ENCODE measurements at regions not wholly inside any gene's neighbourhood (a gene's known extent, or its start where the extent isn't known, plus 50 kb on each side); places are given as distances from the start of the nearest gene placed in this dataset.

DNA sequence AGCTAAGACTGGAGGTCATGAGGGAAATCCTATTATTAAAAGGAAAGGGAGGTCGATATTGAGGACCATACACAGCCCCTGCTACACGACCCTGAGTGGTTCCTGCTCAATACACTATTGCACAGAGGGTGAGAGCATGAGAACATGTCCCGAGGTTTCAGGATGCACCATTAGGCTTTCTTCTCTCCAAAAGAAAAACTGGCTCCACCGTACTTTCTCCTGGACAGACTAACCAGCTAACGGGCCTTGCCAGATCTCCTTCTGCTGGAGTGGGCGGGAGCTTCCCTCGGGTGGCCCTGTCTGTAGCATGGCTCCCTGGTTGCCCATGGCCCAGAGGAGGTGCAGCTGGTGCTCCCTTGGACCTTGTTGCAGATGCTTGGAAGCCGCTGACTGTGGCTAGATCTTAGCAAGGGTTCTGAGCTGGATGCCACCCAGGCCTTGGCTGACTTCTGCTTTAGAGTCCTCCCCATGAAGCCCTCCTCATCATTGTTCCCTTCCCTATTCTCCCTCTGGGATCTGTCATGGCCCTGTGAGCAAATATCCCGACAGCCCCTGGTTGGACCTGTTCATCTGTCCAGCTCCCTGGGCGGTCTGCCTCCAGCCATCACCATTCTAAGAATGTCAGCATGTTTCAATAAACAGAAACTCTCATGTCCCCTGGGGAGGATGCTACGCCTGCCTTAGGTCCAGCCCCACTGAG lies 52.9 kb upstream of the SHH start:
- TF ChIP-seq, protein P1, sequence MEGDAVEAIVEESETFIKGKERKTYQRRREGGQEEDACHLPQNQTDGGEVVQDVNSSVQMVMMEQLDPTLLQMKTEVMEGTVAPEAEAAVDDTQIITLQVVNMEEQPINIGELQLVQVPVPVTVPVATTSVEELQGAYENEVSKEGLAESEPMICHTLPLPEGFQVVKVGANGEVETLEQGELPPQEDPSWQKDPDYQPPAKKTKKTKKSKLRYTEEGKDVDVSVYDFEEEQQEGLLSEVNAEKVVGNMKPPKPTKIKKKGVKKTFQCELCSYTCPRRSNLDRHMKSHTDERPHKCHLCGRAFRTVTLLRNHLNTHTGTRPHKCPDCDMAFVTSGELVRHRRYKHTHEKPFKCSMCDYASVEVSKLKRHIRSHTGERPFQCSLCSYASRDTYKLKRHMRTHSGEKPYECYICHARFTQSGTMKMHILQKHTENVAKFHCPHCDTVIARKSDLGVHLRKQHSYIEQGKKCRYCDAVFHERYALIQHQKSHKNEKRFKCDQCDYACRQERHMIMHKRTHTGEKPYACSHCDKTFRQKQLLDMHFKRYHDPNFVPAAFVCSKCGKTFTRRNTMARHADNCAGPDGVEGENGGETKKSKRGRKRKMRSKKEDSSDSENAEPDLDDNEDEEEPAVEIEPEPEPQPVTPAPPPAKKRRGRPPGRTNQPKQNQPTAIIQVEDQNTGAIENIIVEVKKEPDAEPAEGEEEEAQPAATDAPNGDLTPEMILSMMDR (IDR thresholded peaks at IDR 0.05; ENCODE audit: insufficient read depth, low read length, poor library complexity, severe bottlenecking), result no peak
- no peak for TF ChIP-seq EZH2phosphoT487 (conservative IDR thresholded peaks at IDR 0.05; ENCODE audit: low read length)
